SU-DHL-6 (cell line): ENCODE measurements at regions not wholly inside any gene's neighbourhood (a gene's known extent, or its start where the extent isn't known, plus 50 kb on each side); places are given as distances from the start of the nearest gene placed in this dataset.

Experiments used
- H2AFZ ChIP-seq: fragments of 200-600 bp; sonication (generic); 2 replicates; pipeline ENCODE4 v1.6.1; 2014; ENCODE audit warnings: low read depth, mild to moderate bottlenecking, moderate library complexity, mixed read lengths, antibody characterized with exemption, low read length; ENCODE audit not compliant: severe bottlenecking
- H3F3A ChIP-seq: fragments of 200-600 bp; shearing (Covaris generic); 2 replicates; pipeline ENCODE4 v1.6.0; 2016; ENCODE audit warnings: antibody characterized with exemption, mild to moderate bottlenecking; ENCODE audit not compliant: insufficient read depth
- H3K27ac ChIP-seq: fragments of 200-600 bp; sonication (generic); 2 replicates; pipeline ENCODE4 v1.5.1; 2016; ENCODE audit warnings: low read depth, mild to moderate bottlenecking, low read length, moderate library complexity, mixed read lengths
- H3K27me3 ChIP-seq: fragments of 200-600 bp; sonication (generic), shearing (Covaris generic); 2 replicates; pipeline ENCODE4 v1.6.0; 2014; ENCODE audit warnings: mild to moderate bottlenecking, low read length
- H3K36me3 ChIP-seq: fragments of 200-600 bp; sonication (generic); 2 replicates; pipeline ENCODE4 v1.6.1; 2014; ENCODE audit warnings: mild to moderate bottlenecking, low read length, mixed read lengths
- H3K4me2 ChIP-seq: fragments of 300-600, 200-600 bp; shearing (Covaris generic), sonication (generic); 2 replicates; pipeline ENCODE4 v1.6.0; 2014; ENCODE audit warnings: low read length, low read depth, mild to moderate bottlenecking; ENCODE audit not compliant: poor library complexity, severe bottlenecking
- H3K4me3 ChIP-seq: fragments of 200-600 bp; sonication (generic); 2 replicates; pipeline ENCODE4 v1.5.1; 2014; ENCODE audit warnings: antibody characterized with exemption, low read length, mild to moderate bottlenecking, mixed read lengths; ENCODE audit not compliant: insufficient read depth, poor library complexity, severe bottlenecking
- H3K79me2 ChIP-seq: fragments of 200-600 bp; sonication (generic); 2 replicates; pipeline ENCODE4 v1.6.1; 2014; ENCODE audit warnings: mild to moderate bottlenecking, low read length, moderate library complexity; ENCODE audit not compliant: insufficient read depth
- H3K9ac ChIP-seq: fragments of 200-600 bp; sonication (generic); 2 replicates; pipeline ENCODE4 v1.7.0; 2014; ENCODE audit warnings: mild to moderate bottlenecking, low read length
- H3K9me2 ChIP-seq: fragments of 200-600 bp; sonication (generic); replicated peaks from 2 replicates; pipeline ENCODE4 v1.6.1; 2014; ENCODE audit warnings: low read length; ENCODE audit not compliant: insufficient read depth
- H3K9me3 ChIP-seq: fragments of 200-600 bp; sonication (generic); 2 replicates; pipeline ENCODE4 v1.6.1; 2014; ENCODE audit warnings: low read length, mixed read lengths; ENCODE audit not compliant: insufficient read depth
- H4K20me1 ChIP-seq: fragments of 200-600 bp; sonication (generic); 2 replicates; pipeline ENCODE4 v1.6.1; 2014; ENCODE audit warnings: low read depth, mild to moderate bottlenecking, antibody characterized with exemption, low read length, moderate library complexity, mixed read lengths
- CTCF ChIP-seq: fragments of 200-600 bp; sonication (generic); IDR thresholded peaks from one replicate; pipeline ENCODE4 v1.5.1; 2017; ENCODE audit warnings: antibody characterized with exemption, mild to moderate bottlenecking, low read length, moderate library complexity; ENCODE audit not compliant: insufficient read depth, poor library complexity, severe bottlenecking
- EZH2phosphoT487 ChIP-seq: fragments of 200-600 bp; sonication (generic), shearing (Covaris generic); conservative IDR thresholded peaks from 2 replicates; pipeline ENCODE4 v1.6.1; 2018; ENCODE audit warnings: mild to moderate bottlenecking, antibody characterized with exemption, low read length, moderate library complexity, mixed read lengths

GRCh38 chr3:21094686-21095085, 656.3 kb downstream of the ZNF385D start:
- no peak for TF ChIP-seq CTCF
- no peaks in the 10 kb centered on the region for H3K79me2 ChIP-seq
- H3K27me3 ChIP-seq: no peaks in the 10 kb centered on the region
- H4K20me1 ChIP-seq: no peaks in the 10 kb centered on the region
- no peaks in the 10 kb centered on the region for H3K9me3 ChIP-seq
- no peak overlapping the region for H3K9ac ChIP-seq
- no peaks in the 10 kb centered on the region for H3K36me3 ChIP-seq
- H2AFZ ChIP-seq: no peak overlapping the region
- no peak overlapping the region for H3K4me2 ChIP-seq
- no peaks in the 10 kb centered on the region for H3F3A ChIP-seq
- H3K9me2 ChIP-seq: no peaks in the 10 kb centered on the region
- H3K4me3 ChIP-seq: no peak overlapping the region
- H3K27ac ChIP-seq: no peak overlapping the region

- H4K20me1 ChIP-seq: no peaks in the 10 kb centered on the region
- no peak overlapping the region for H3K9ac ChIP-seq
- H3K4me3 ChIP-seq: no peak overlapping the region
- no peaks in the 10 kb centered on the region for H3K79me2 ChIP-seq
- no peaks in the 10 kb centered on the region for H3K9me2 ChIP-seq
- no peak overlapping the region for H3K4me2 ChIP-seq
- H3F3A ChIP-seq: no peaks in the 10 kb centered on the region
- no peak overlapping the region for H3K27ac ChIP-seq
- H2AFZ ChIP-seq: no peak overlapping the region
- no peaks in the 10 kb centered on the region for H3K27me3 ChIP-seq
- H3K9me3 ChIP-seq: no peaks in the 10 kb centered on the region
- TF ChIP-seq CTCF (no peak), EZH2phosphoT487 (no peak)
- no peaks in the 10 kb centered on the region for H3K36me3 ChIP-seq
Observed at GRCh38 chr3:21073561-21073960, 677.4 kb downstream of the ZNF385D start.

- H2AFZ ChIP-seq: no peak overlapping the region
Observed at GRCh38 chr3:21067031-21067813, 683.8 kb downstream of the ZNF385D start.

More at GRCh38 chr3:21067031-21067813, 683.8 kb downstream of the ZNF385D start:
- Histone ChIP-seq H3K79me2 (no peaks in the 10 kb centered on the region), H3K9me2 (no peaks in the 10 kb centered on the region), H3K4me2 (no peak overlapping the region), H4K20me1 (no peaks in the 10 kb centered on the region), H3K9me3 (no peaks in the 10 kb centered on the region), H3K9ac (no peak overlapping the region), H3K4me3 (no peak overlapping the region), H3F3A (no peaks in the 10 kb centered on the region), H3K27me3 (no peaks in the 10 kb centered on the region), H3K36me3 (no peaks in the 10 kb centered on the region), H3K27ac (no peak overlapping the region)
- TF ChIP-seq EZH2phosphoT487 (no peak), CTCF (no peak)
